Bronchial epithelial cell (primary cell): ENCODE measurements at regions not wholly inside any gene's neighbourhood (a gene's known extent, or its start where the extent isn't known, plus 50 kb on each side); places are given as distances from the start of the nearest gene placed in this dataset.

Source experiments
- DNase-seq: peaks from one replicate; pipeline ENCODE4 v3.0.0-alpha.2; 2010; ENCODE audit warnings: low read depth
- FAIRE-seq: peaks from 2 replicates; lab custom pipeline; 2011; peaks lifted over from hg19 to GRCh38; lab: Jason Lieb, UNC
- H3K27me3 ChIP-seq: 2 replicates; pipeline ENCODE4 v1.5.1; 2011; ENCODE audit warnings: low read length; ENCODE audit not compliant: control insufficient read depth, insufficient read depth
- H3K36me3 ChIP-seq: 2 replicates; pipeline ENCODE4 v1.5.1; 2011; ENCODE audit warnings: low read length; ENCODE audit not compliant: control insufficient read depth, insufficient read depth
- H3K4me3 ChIP-seq: 2 replicates; pipeline ENCODE4 v1.5.1; 2011; ENCODE audit warnings: mild to moderate bottlenecking, low read depth, low read length, control low read depth
- TF ChIP-seq, protein P1 (sequence below): IDR thresholded peaks from 2 replicates; pipeline ENCODE4 v1.5.1; 2011; ENCODE audit warnings: mild to moderate bottlenecking, moderate library complexity, low read length, control low read depth, inconsistent platforms; ENCODE audit not compliant: insufficient read depth, severe bottlenecking

DNA sequence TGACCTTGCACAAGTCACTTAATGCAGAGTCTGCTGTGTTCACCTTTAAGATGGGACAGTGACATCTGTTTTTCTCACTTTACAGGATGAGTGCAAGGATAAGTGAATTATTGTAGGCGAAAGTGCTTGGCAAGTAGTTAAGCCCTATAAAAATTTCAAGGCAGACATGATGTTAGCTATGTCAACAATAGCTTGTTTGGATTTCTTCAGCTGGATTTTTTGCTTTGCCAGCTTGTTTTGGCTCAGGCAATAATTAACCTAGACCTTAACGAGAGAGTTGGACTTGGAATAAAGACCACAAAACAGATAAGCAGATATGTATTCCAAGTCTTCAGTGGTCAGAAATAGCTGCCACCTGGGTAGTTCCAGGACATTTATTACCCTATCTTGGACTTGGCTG, 255.2 kb downstream of the ARL4A start:
- TF ChIP-seq, protein P1, sequence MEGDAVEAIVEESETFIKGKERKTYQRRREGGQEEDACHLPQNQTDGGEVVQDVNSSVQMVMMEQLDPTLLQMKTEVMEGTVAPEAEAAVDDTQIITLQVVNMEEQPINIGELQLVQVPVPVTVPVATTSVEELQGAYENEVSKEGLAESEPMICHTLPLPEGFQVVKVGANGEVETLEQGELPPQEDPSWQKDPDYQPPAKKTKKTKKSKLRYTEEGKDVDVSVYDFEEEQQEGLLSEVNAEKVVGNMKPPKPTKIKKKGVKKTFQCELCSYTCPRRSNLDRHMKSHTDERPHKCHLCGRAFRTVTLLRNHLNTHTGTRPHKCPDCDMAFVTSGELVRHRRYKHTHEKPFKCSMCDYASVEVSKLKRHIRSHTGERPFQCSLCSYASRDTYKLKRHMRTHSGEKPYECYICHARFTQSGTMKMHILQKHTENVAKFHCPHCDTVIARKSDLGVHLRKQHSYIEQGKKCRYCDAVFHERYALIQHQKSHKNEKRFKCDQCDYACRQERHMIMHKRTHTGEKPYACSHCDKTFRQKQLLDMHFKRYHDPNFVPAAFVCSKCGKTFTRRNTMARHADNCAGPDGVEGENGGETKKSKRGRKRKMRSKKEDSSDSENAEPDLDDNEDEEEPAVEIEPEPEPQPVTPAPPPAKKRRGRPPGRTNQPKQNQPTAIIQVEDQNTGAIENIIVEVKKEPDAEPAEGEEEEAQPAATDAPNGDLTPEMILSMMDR, result no peak
- Histone ChIP-seq H3K36me3 (no peaks in the 10 kb centered on the region), H3K4me3 (no peak overlapping the region), H3K27me3 (no peaks in the 10 kb centered on the region)
- FAIRE-seq, result no peak
- DNase-seq, result no peak

DNA sequence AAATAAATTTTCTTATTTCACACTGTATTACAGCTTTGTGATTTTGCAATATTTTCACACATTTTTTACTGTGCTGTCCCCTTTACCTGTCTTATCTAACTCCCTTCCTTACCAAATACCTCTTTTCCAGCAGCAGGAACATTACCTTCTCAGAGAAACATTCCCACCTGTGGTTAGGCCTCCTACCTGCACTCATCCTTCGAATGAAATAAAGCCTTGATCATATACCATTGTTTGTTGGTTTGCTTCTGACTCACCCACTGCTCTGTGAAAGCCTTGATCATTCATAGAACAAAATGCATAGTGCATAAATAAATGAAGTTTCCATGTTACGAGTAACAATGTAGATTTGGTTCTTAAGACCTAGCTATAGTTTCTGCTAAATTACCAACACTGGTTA, 256.3 kb downstream of the ARL4A start:
- DNase-seq (peak; percentile 80), FAIRE-seq (no peak)
- H3K36me3 ChIP-seq, result no peaks in the 10 kb centered on the region
- no peak overlapping the region for H3K4me3 ChIP-seq
- TF ChIP-seq, protein P1, result no peak
- no peaks in the 10 kb centered on the region for H3K27me3 ChIP-seq

DNA sequence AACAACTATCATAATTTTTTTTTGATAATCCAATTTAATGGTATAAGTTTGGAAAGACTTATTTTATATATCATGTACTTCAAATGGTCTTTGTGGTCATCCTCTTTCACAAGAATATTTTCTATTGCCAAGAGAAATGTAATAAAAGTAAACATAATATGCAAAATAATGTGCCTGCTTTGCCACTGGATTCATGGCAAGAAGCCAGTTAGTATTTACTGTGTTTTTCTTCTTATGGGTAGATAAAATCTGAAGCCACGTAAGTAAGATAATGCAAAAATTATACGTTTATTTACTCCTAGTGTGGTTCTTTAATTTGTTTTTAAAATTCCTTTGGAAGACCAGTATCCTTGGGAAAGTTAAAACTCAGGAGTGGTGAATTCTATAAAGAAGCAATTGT, 258.5 kb downstream of the ARL4A start:
- no peaks in the 10 kb centered on the region for H3K27me3 ChIP-seq
- no peak overlapping the region for H3K4me3 ChIP-seq
- H3K36me3 ChIP-seq, result no peaks in the 10 kb centered on the region
- DNase-seq (no peak), FAIRE-seq (no peak)
- TF ChIP-seq, protein P1, result no peak

DNA sequence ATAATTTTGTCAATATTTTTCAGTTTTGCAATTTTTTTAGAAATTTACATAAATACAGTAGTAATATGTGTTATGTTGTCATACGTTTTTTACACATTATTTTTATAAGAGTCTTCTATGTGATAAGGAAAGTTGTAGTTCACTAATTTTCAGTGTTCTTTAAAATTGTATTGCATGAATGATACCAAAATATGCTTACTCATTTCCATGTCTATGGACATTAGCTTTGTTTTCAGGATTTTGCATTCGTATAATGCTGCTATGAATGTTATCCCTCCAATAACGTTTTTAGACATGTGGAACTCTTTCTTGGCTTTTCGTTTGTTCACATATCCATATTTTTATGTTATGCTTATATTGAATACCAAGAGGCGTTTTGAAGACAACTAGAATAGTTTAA, 260.0 kb downstream of the ARL4A start:
- H3K36me3 ChIP-seq, result no peaks in the 10 kb centered on the region
- no peak overlapping the region for H3K4me3 ChIP-seq
- no peaks in the 10 kb centered on the region for H3K27me3 ChIP-seq
- FAIRE-seq (no peak), DNase-seq (no peak)
- TF ChIP-seq, protein P1, result no peak

DNA sequence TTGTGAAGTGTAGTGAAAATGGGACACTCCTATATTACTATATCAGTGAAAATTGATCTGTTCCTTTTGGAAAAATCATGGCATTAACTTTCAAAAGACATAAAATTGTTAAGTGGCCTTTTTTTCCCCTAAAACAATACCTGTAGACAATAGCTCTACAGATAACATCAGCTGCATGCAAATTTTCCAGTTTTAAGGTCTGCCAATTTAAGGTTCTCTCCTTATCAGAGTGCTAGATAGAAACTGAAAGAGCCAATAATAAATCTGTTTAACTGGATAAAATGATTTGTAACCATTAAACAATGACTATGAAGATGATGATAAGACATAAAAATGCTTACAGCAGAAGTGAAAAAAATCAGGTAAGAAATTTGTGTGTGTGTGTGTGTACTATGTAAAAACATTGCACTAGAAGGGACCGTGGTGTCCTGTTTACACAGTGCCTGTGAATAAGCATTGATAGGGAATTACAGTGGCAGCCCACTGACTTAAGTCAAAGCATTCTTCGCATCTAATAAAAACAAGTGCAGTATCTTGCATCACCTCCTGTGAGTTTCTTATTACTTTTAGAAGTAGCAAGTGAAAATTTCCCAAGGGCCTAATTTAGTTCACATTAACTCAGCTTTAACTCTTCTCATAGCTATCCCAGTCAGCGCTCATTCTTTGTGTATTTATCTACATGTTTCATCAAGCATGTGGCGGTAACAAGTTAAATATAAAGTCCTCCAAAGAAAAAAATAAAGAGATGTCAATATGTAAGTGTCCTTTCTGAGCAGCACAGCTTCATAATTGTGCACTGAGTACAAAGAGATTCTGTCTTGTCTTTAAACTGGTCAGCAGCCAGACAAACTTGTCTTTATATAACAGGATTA, 261.9 kb downstream of the ARL4A start:
- TF ChIP-seq, protein P1, result no peak
- DNase-seq, result no peak
- Histone ChIP-seq H3K4me3 (no peak overlapping the region), H3K27me3 (no peaks in the 10 kb centered on the region), H3K36me3 (no peaks in the 10 kb centered on the region)
- FAIRE-seq, result no peak
